Transverse colon (tissue), 4 donors: ENCODE measurements at regions not wholly inside any gene's neighbourhood (a gene's known extent, or its start where the extent isn't known, plus 50 kb on each side); places are given as distances from the start of the nearest gene placed in this dataset.

Source experiments
- DNase-seq: peaks from one replicate; pipeline ENCODE4 v3.0.0-alpha.2; 2019
- H3K27ac ChIP-seq, 4 donors: fragments of 200-600 bp; sonication (generic); 2 replicates each; pipeline ENCODE4 v1.5.1; 2016 to 2018; ENCODE audit warnings: inconsistent platforms in 4 of 4
- H3K27me3 ChIP-seq: fragments of 200-600 bp; sonication (generic); 2 replicates; pipeline ENCODE4 v1.5.1; 2017; ENCODE audit warnings: inconsistent platforms
- H3K36me3 ChIP-seq, 4 donors: fragments of 200-600 bp; sonication (generic); 2 replicates each; pipeline ENCODE4 v1.5.1; 2017 to 2019; ENCODE audit warnings: inconsistent platforms in 4 of 4
- H3K4me1 ChIP-seq, 4 donors: fragments of 200-600 bp; sonication (generic); 2 replicates each; pipeline ENCODE4 v1.5.1; 2017 to 2020; ENCODE audit warnings: inconsistent platforms in 4 of 4
- H3K4me3 ChIP-seq, 4 donors: fragments of 200-600 bp; sonication (generic); 1 replicate in 1 of 4; 2 replicates in 3 of 4; pipeline versions ENCODE4 v1.5.1 to v1.6.1; 2017 to 2019; ENCODE audit warnings: inconsistent platforms in 4 of 4
- H3K9me3 ChIP-seq, 2 donors: fragments of 200-600 bp; sonication (generic); 2 replicates each; pipeline ENCODE4 v1.5.1; 2017 to 2019; ENCODE audit warnings: inconsistent platforms in 2 of 2
- CTCF ChIP-seq, 5 experiments: fragments of 200-600 bp in 3 of 5; fragments of 450-650 bp in 2 of 5; sonication (generic) in 3 of 5; IDR thresholded peaks; 1 replicate in 2 of 5; 2 replicates in 3 of 5; pipeline ENCODE4 v1.5.1; 2016 to 2017; ENCODE audit warnings: antibody characterized with exemption in 5 of 5, inconsistent platforms in 3 of 5, mild to moderate bottlenecking in 2 of 5, moderate library complexity in 1 of 5
- EP300 ChIP-seq: sonication (generic); formaldehyde crosslinking; IDR thresholded peaks from one replicate; pipeline ENCODE4 v1.6.1; 2017; ENCODE audit warnings: antibody characterized with exemption, low read depth
- POLR2A ChIP-seq: fragments of 450-650 bp; IDR thresholded peaks from one replicate; pipeline ENCODE4 v1.6.1; 2016; ENCODE audit warnings: antibody characterized with exemption, mild to moderate bottlenecking, moderate library complexity
- POLR2AphosphoS5 ChIP-seq, 3 donors: sonication (generic); formaldehyde crosslinking; IDR thresholded peaks; one replicate each; pipeline ENCODE4 v1.6.1; 2016; ENCODE audit warnings: antibody characterized with exemption in 3 of 3
- WGBS, 2 donors: methylation state at CpG; one replicate each; pipeline ENCODE4 v1.1.5; 2018; ENCODE audit warnings: low coverage in 1 of 2; 5-methylcytosine and 5-hydroxymethylcytosine counted together
- in situ Hi-C, 4 donors: fragments of 200-750 bp; cut with MboI; loops; one replicate each; pipeline versions ENCODE4 v1.15.0 to v1.15.1; 2017; ENCODE audit warnings: low sequenced_read_pairs in 3 of 4, low pct_ligation_motif_present in 1 of 4, low pct_unique_long_range_greater_than_20kb in 1 of 4
- intact Hi-C: fragments of 100-400 bp; cut with DNase I; formaldehyde crosslinking; loops from one replicate; pipeline ENCODE4 v1.15.1; 2023; ENCODE audit warnings: low total_unique reads

DNA sequence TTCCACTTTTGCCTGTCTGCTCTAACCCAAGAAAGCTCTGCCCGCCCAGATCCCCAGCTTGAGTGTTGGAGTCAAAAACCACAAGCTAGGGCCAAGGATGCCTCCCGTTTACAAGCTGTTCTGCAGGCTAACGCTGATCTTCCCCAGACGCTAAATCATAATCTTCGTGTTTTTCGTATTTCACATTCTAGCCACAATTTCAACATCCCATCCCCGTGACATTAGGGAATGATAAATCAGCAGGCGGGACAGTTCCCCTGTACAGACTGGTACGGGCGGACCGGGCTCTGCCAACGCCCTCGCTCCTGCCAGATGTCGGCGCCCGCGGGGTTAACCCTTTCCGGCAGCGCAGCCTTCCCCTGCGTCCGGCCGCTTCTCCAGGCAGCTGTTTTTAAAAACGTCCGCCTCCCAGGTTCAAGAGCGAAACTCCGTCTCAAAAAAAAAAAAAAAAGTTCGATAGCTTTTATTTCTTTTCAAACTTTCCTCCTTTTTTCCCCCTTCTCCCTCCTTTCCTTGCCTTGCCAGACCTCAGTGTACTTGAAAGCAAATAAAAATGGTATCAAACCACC lies 81.0 kb upstream of the BNC1 start:
- Histone ChIP-seq H3K27me3 (peaks cover 40% of the 10 kb centered on the region), H3K4me1 (peaks cover 0 to 4% (median 2%) of the 10 kb centered on the region in 4 donors), H3K4me3 (peak overlapping the region in 3 of 4 donors; percentile 4 to 40 (median 17)), H3K27ac (no peak overlapping the region), H3K9me3 (no peaks in the 10 kb centered on the region), H3K36me3 (no peaks in the 10 kb centered on the region)
- in situ Hi-C loops = no loop called here
- 4 to 7% methylated on average over 3 to 27 of the region's 27 CpGs for WGBS, 2 donors
- intact Hi-C loops = no loop called here
- TF ChIP-seq POLR2A = no peak
- peak in 1 of 3 donors; percentile 34 for TF ChIP-seq POLR2AphosphoS5 (IDR thresholded peaks at IDR 0.05)
- peak; percentile 9 for DNase-seq

GRCh38 chr15:83372434-83372891 lies 74.7 kb upstream of the SH3GL3 start:
- intact Hi-C loops = no loop called here
- H3K36me3 ChIP-seq = no peaks in the 10 kb centered on the region
- H3K4me3 ChIP-seq = no peak overlapping the region
- in situ Hi-C loops = no loop called here
- no peaks in the 10 kb centered on the region for H3K4me1 ChIP-seq
- TF ChIP-seq POLR2AphosphoS5 (IDR thresholded peaks at IDR 0.05) (no peak), CTCF (IDR thresholded peaks at IDR 0.05) (no peak), EP300 (no peak), POLR2A (no peak)
- H3K27ac ChIP-seq = no peak overlapping the region
- WGBS, 2 donors = 13 to 25% methylated on average over 3 to 9 of the region's 9 CpGs
- H3K9me3 ChIP-seq = no peaks in the 10 kb centered on the region
- no peak for DNase-seq
- peaks cover 40% of the 10 kb centered on the region for H3K27me3 ChIP-seq

DNA sequence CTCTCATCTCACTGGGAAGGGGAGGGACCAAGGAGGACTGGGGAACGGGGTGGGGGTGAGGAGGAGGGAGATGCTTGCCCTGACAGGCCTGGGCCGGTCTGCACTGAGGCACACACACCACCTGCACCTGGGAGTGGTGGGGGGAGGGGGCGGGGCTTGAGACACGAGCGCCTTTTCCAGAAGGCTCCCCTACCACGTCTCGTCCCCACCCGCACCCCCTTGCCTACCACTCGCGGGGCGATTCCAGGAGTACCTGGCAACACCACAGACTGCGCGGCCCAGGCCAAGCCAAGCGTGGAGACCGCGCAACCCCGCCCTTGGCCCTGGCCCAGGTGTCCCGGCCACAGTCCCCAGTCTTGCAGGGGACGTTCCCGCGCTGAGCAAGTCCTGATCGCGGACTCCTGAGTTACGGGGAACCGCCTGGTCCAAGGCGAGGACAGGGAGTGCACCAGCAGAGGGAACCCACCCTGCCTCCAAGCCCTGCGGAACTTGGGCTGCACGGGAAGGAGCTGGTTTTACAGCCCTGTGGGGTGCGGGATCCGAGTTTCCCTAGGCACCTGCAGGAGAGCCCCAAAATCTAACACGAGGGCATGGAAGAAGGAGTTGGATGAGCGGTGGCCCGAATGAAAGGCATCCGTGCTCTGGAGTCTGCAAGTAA lies 68.1 kb upstream of the SH3GL3 start:
- Histone ChIP-seq H3K27ac (no peak overlapping the region), H3K4me3 (no peak overlapping the region), H3K27me3 (peaks cover 58% of the 10 kb centered on the region), H3K36me3 (no peaks in the 10 kb centered on the region), H3K9me3 (no peaks in the 10 kb centered on the region), H3K4me1 (no peaks in the 10 kb centered on the region)
- intact Hi-C loops = no loop called here
- no peak for DNase-seq
- 10% methylated on average over 31 of the region's 34 CpGs; no CpG with 5 or more reads in 1 of the 2 donors for WGBS, 2 donors
- in situ Hi-C loops = no loop called here
- TF ChIP-seq POLR2AphosphoS5 (IDR thresholded peaks at IDR 0.05) (no peak), CTCF (IDR thresholded peaks at IDR 0.05) (no peak), POLR2A (no peak), EP300 (no peak)

DNA sequence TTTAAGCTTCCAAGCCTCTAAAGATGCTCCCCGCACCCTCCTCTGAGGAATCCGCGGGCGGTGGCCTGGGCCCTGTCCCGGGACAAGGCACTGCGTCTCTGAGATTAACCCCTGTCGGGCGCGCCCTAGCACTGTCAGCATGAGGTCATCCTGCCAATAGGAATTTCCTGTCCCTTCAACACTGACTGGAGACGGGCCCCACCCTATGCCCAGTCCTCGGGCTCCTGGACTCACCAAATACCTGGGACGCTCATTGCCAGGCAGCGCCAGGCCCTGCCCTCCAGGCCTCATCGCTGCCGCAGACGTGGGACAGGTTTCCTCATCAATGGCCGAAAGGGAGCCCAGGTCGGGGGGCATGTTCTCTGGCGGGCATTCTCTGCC lies 67.6 kb upstream of the SH3GL3 start:
- H3K27ac ChIP-seq = no peak overlapping the region
- TF ChIP-seq CTCF (IDR thresholded peaks at IDR 0.05) (no peak), EP300 (no peak), POLR2A (no peak)
- H3K9me3 ChIP-seq = no peaks in the 10 kb centered on the region
- WGBS, 2 donors = 33% methylated on average over 19 of the region's 19 CpGs; no CpG with 5 or more reads in 1 of the 2 donors
- no peak overlapping the region for H3K4me3 ChIP-seq
- intact Hi-C loops (no loop called here), in situ Hi-C loops (no loop called here)
- H3K36me3 ChIP-seq = no peaks in the 10 kb centered on the region
- H3K4me1 ChIP-seq = no peaks in the 10 kb centered on the region
- no peak for DNase-seq
- H3K27me3 ChIP-seq = peaks cover 53% of the 10 kb centered on the region
